ENCODE measurements at regions not wholly inside any gene's neighbourhood (a gene's known extent, or its start where the extent isn't known, plus 50 kb on each side); places are given as distances from the start of the nearest gene placed in this dataset.

DNA sequence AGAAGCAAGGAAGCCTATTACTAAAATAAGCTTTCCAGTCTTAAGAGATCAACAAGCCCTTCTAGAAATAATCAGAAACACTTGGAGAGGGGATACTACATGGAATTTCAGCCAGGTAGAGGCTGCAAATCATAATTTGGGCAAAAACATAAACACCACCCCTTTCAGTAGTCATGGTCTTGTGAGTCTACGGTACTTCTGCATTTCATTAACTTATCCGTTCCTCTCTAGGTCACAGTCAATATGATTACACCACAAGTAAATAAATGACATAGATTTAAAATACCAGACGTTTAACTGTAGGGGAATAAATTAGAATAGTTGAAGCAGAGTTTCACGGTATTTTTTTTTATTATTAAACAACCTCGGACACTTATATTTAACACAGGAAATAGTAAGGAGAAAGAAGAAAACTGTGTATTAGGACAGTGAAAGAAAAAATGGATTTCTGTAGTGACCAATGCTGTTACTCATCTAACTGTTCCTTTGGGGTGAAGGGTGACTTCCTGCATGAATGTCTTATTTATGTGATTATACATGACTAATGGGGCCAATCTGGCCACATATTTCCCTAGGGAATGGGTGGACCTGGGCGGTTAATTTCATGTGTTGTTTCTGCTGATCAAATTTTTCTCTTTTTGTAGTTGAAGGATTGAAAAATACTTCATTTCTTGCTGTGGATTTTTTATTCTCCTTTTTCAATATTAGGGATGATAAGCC is 456.6 kb upstream of the UBE2E3 start:
- DNase-seq: peak; percentile 69

GRCh38 chr2:180520921-180521581 is 459.4 kb upstream of the UBE2E3 start:
- no peak for DNase-seq

DNA sequence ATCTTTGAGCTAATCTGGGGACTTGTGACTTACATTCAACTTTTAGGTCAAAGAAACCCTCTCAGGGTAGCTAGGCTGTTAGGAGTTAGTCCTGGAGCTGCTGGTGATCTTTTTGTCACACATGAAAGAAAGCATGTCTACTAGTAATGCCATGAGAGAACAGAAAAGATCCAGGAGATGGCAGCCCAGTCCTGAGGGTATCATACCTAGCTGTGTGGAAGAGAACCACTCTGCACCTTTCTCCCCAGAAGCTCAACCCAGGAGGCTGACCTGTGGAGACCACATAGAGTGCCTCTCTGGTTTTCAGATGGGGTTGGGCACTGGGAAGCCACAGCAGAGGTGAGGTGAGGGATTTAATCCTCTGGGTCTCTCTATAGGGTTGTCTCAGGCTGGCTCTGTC is 460.2 kb upstream of the UBE2E3 start:
- peak; percentile 7 for DNase-seq

- peak; percentile 41 for DNase-seq
These were observed 461.1 kb upstream of the UBE2E3 start for GRCh38 chr2:180519276-180519675.

DNA sequence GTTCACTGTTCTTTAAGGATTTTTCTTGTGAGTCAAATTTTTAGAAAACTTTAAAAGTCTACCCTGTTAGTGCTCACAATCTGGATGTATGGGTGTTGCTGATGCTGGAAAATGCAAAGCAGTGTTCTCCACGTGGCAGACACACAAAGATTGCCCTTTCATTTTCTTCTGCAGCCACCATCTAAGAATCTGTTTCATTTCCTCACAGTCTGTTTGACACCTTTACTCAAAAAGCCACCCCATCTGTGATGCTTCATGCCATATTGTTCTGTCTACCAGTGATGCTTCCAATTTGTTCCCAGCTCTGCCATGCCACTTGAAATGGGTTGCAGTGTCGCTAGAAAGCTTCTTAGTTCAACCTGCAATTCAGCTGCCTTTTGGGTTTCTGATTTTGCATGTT is 464.2 kb upstream of the UBE2E3 start:
- DNase-seq: no peak

DNA sequence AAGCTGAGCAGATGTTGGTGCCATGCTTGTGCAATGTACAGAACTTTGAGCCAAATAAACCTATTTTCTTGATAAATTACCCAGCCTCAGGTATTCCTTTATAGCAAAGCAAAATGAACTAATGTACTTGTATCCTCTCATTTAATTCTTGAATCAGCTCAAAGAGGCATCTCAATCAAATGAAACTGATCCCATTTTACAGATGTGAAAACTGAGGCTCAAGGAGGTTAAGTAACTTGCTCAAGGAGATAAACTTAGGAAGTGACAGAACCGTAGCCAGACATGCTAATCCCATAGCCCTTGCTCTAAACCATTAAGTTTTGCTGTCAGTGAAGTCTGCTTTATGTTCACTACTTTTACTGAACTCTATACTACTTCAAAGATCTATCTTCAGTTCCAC is 467.0 kb upstream of the UBE2E3 start:
- no peak for DNase-seq

DNA sequence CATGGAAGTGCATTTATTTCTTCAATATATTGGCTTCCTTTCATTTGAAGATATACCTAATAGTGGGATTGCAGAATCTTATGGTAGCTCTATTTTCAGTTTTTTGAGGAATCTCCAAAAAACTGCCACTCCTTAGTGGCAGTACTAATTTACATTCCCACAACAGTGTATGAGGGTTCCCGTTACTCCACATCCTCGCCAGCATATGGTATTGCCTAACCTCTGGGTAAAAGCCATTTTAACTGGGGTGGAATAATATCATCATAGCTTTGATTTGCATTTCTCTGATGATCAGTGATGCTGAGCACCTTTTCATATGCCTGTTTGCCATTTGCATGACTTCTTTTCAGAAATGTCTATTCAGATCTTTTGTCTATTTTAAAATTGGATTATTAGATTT is 471.9 kb upstream of the UBE2E3 start:
- DNase-seq: no peak

DNA sequence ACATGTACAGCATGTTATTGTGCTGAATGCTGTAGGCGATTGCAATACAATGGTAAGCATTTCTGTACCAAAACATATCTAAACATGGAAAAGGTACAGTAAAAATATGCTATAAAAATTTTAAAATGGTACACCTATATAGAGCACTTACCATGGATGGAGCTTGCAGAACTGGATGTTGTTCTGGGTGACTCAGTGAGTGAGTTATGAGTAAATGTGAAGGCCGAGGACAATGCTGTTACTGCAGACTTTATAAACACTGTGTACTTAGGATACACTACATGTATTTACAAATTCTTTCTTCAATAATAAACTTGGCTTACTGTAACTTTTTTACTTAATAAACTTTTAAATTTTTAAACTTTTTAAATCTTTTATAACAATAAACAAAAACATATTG is 473.4 kb upstream of the UBE2E3 start:
- no peak for DNase-seq

- DNase-seq: no peak
These were observed 475.2 kb upstream of the UBE2E3 start for GRCh38 chr2:180505203-180505602.

DNA sequence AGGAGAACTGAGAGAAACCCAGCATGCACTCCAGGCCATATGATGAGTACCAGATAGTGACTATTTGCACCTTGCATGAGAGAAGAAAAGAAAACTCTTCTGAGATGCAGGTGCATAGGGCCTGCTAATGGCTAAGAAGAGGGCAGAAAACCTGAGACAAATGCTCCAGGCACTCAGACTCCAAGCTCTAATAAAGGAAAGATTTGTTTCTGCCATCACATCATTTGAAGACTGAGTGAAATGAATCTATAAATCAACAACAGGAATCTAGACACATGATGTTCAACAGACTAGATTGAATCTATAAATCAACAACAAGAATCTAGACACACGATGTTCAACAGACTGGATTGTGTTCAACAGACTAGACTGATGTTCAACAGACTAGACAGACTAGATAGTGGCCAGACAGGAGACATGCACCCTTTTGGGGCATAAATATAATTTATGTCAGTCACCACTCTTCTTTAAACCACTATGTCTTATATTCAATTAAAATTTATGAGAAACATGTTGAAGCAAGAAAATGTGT is 482.7 kb upstream of the UBE2E3 start:
- DNase-seq: no peak

GRCh38 chr2:180495606-180496005 is 484.8 kb upstream of the UBE2E3 start:
- no peak for DNase-seq

DNA sequence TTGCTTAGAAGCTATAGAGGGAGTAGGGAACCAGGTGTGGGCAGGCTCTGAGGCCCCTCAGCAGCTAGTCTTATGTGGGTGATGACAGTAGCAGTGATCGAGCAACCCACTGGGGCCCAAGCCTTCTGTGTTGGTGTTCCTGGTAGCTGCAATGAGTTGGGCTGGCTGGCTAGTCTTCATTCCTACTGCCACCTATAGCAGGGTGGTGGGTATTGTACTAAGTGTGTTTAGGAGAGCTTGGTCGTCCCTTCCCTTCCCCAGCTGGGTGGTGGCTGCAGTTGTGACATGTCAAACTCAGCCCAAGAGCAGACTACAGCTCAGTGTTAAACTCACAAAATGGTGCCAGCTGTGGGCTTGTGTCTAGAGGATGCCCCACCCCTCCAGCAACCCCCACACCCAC is 486.1 kb upstream of the UBE2E3 start:
- DNase-seq: no peak

DNA sequence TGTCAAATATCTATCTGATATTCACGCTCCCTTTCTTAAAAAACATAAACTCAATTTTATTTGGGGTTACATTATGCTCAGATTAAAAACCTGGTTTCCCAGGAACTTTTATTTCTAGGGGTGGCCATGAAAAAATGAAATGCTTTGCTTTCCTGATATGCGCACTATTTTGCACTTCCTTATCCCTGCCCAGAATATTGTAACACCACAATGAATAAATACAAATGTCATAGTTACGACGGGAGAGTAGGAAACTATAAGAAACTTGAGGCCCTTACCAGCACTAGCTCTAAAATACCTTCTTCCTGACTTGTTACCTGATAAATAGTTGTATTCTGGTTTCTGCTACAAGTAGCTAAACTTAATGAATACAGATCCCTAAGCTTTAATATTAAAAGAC is 475.6 kb upstream of the CWC22 start:
- no peak for DNase-seq

GRCh38 chr2:180481998-180482397 is 474.9 kb upstream of the CWC22 start:
- no peak for DNase-seq

GRCh38 chr2:180478883-180479282 is 471.8 kb upstream of the CWC22 start:
- no peak for DNase-seq

DNA sequence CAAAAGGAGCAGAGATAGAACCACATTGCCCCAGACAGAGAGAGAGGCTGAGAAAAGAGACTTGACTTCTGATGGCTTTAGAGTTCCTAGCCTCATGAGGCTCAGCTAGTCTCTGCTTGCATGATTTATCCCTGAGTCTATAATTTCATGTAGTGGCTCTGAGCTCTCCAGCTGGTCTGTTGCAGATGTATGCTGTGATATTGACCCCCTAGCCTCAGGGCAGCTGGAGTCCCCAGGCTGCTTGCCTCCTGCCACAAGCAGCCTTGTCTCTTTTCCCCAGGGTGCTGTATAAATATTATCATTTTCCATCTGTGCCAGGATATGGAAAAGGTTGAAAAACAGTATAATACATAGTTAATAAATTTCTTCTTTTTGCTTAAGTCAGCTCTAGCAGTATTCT is 467.6 kb upstream of the CWC22 start:
- no peak for DNase-seq

DNA sequence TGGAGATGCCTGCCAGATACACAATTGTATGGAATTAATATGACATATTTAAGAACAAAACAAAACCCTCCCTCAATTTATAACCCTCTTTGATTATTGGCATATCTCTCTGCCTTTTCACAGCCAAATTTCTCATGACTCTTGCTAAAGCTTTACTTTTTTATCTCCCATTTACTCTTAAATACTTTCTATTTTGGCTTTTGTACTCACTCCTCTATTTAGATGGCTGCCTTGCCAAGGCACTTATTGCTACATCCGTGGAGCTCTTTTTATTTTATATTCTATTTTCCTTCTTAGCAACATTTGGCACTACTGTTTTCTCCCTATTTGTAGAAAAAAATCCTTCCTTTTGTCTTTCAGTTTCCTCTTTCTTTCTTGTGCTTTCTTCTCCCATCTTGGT is 466.4 kb upstream of the CWC22 start:
- DNase-seq: no peak

- DNase-seq: no peak
These were observed 465.0 kb upstream of the CWC22 start for GRCh38 chr2:180472133-180472532.

GRCh38 chr2:180463608-180464007 is 456.5 kb upstream of the CWC22 start:
- no peak for DNase-seq

- DNase-seq: no peak
These were observed 454.7 kb upstream of the CWC22 start for GRCh38 chr2:180461761-180462160.

DNA sequence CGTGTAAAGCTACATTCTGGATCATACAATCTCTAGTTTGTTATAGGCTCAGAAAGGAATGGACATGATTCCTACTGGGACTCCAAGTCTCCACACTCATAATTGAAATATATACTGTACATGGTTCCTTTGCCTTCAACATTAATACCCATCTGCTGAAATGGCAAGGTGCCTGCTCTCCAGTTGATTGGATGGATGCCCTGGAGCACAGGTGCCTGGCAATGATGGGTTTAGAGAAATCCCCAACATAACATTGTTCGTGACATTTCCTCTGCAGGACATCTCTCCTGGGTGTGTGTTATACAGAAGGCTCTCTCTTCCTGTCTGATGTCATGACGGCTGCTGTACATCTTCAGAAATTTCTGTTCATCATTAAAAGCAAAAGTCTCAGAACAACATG is 449.7 kb upstream of the CWC22 start:
- no peak for DNase-seq

- no peak for DNase-seq
These were observed 443.7 kb upstream of the CWC22 start for GRCh38 chr2:180450841-180451240.

GRCh38 chr2:180449171-180449915 is 442.2 kb upstream of the CWC22 start:
- DNase-seq: no peak

- DNase-seq: no peak
These were observed 439.4 kb upstream of the CWC22 start for GRCh38 chr2:180446492-180446891.

All from dermis blood vessel endothelial cell (primary cell).